Body of pancreas (tissue), 4 donors: ENCODE measurements at regions not wholly inside any gene's neighbourhood (a gene's known extent, or its start where the extent isn't known, plus 50 kb on each side); places are given as distances from the start of the nearest gene placed in this dataset.

Experiments used
- ATAC-seq: fragments of 150-250 bp; one replicate; pipeline ENCODE4 v1.9.1; 2016
- DNase-seq, 4 donors: peaks; one replicate each; pipeline ENCODE4 v3.0.0-alpha.2; 2019
- H3K27ac ChIP-seq, 4 donors: fragments of 200-600 bp; sonication (generic); 1 replicate in 3 of 4; 2 replicates in 1 of 4; pipeline versions ENCODE4 v1.5.1 to v1.6.1; 2016 to 2019; ENCODE audit warnings: mild to moderate bottlenecking in 1 of 4, mixed read lengths in 1 of 4, moderate library complexity in 1 of 4
- H3K27me3 ChIP-seq, 2 donors: fragments of 200-600 bp; sonication (generic); one replicate each; pipeline ENCODE4 v1.6.0; 2016; ENCODE audit warnings: mild to moderate bottlenecking in 1 of 2
- H3K36me3 ChIP-seq, 2 donors: fragments of 200-600 bp; sonication (generic); replicated peaks in 1 of 2; 2 replicates each; pipeline ENCODE4 v1.5.1; 2016; ENCODE audit warnings: low read depth in 2 of 2; ENCODE audit not compliant: insufficient read depth in 1 of 2
- H3K4me1 ChIP-seq: fragments of 200-600 bp; sonication (generic); one replicate; pipeline ENCODE4 v1.6.0; 2016
- H3K4me3 ChIP-seq, 2 donors: fragments of 200-600 bp; sonication (generic); 1 replicate in 1 of 2; 2 replicates in 1 of 2; pipeline ENCODE4 v1.5.1; 2016 to 2019
- H3K9me3 ChIP-seq, 3 donors: fragments of 200-600 bp; sonication (generic); 1 replicate in 2 of 3; 2 replicates in 1 of 3; pipeline ENCODE4 v1.5.1; 2016
- CTCF ChIP-seq, 7 experiments: fragments of 450-650 bp in 4 of 7; fragments of 200-600 bp in 3 of 7; sonication (generic) in 3 of 7; IDR thresholded peaks; one replicate each; pipeline ENCODE4 v1.5.1; 2016 to 2019; ENCODE audit warnings: antibody characterized with exemption in 7 of 7
- POLR2A ChIP-seq, 3 donors: fragments of 450-650 bp; IDR thresholded peaks; one replicate each; pipeline ENCODE4 v1.6.1; 2016; ENCODE audit warnings: antibody characterized with exemption in 3 of 3, mild to moderate bottlenecking in 2 of 3
- WGBS, 2 donors: methylation state at CpG; one replicate each; pipeline ENCODE4 v1.1.5; 2017; 5-methylcytosine and 5-hydroxymethylcytosine counted together
- intact Hi-C: fragments of 100-400 bp; cut with DNase I; formaldehyde crosslinking; loops from one replicate; pipeline ENCODE4 v1.15.1; 2023

- H3K27me3 ChIP-seq, result no peaks in the 10 kb centered on the region
- H3K4me3 ChIP-seq, result no peak overlapping the region
- no peak overlapping the region for H3K27ac ChIP-seq
- TF ChIP-seq POLR2A (IDR thresholded peaks at IDR 0.05), result no peak
- TF ChIP-seq CTCF (IDR thresholded peaks at IDR 0.05), result no peak
- no peaks in the 10 kb centered on the region for H3K36me3 ChIP-seq
- H3K4me1 ChIP-seq, result peaks cover 8% of the 10 kb centered on the region
- intact Hi-C loops, result no loop called here
- DNase-seq (no peak), ATAC-seq (no peak)
- H3K9me3 ChIP-seq, result no peaks in the 10 kb centered on the region
Measured at GRCh38 chr7:115478426-115478825, 552.1 kb downstream of the TFEC start.

GRCh38 chr7:115477193-115477651 is 553.3 kb downstream of the TFEC start:
- Histone ChIP-seq H3K27me3 (no peaks in the 10 kb centered on the region), H3K4me1 (peaks cover 8% of the 10 kb centered on the region), H3K36me3 (no peaks in the 10 kb centered on the region), H3K9me3 (no peaks in the 10 kb centered on the region), H3K4me3 (no peak overlapping the region), H3K27ac (no peak overlapping the region)
- DNase-seq (peak in 3 of 4 donors; percentile 13 to 33 (median 22)), ATAC-seq (peak; percentile 48)
- TF ChIP-seq CTCF (IDR thresholded peaks at IDR 0.05) (no peak), POLR2A (IDR thresholded peaks at IDR 0.05) (no peak)
- intact Hi-C loops, result no loop called here
- WGBS, 2 donors, result 2 to 4% methylated on average over 29 to 30 of the region's 30 CpGs

- no peaks in the 10 kb centered on the region for H3K27me3 ChIP-seq
- H3K4me1 ChIP-seq, result peaks cover 8% of the 10 kb centered on the region
- WGBS, 2 donors, result 5 to 6% methylated on average over 7 of the region's 7 CpGs
- intact Hi-C loops, result no loop called here
- no peaks in the 10 kb centered on the region for H3K9me3 ChIP-seq
- TF ChIP-seq CTCF (IDR thresholded peaks at IDR 0.05), result no peak
- no peak for TF ChIP-seq POLR2A (IDR thresholded peaks at IDR 0.05)
- DNase-seq, result no peak
- no peak overlapping the region for H3K27ac ChIP-seq
- no peak overlapping the region for H3K4me3 ChIP-seq
- no peak for ATAC-seq
- H3K36me3 ChIP-seq, result no peaks in the 10 kb centered on the region
Measured at GRCh38 chr7:115476671-115477181, 553.8 kb downstream of the TFEC start.

GRCh38 chr7:115475761-115476385 is 554.0 kb downstream of the MDFIC start:
- ATAC-seq, result no peak

More at GRCh38 chr7:115475761-115476385, 554.0 kb downstream of the MDFIC start:
- TF ChIP-seq CTCF (IDR thresholded peaks at IDR 0.05) (no peak), POLR2A (IDR thresholded peaks at IDR 0.05) (no peak)
- Histone ChIP-seq H3K27me3 (no peaks in the 10 kb centered on the region), H3K4me1 (peaks cover 8% of the 10 kb centered on the region), H3K27ac (no peak overlapping the region), H3K36me3 (no peaks in the 10 kb centered on the region), H3K4me3 (no peak overlapping the region), H3K9me3 (no peaks in the 10 kb centered on the region)
- DNase-seq, result no peak
- intact Hi-C loops, result no loop called here
- WGBS, 2 donors, result 58 to 62% methylated on average over 14 of the region's 14 CpGs
